AML-193 (cell line): ENCODE measurements at regions not wholly inside any gene's neighbourhood (a gene's known extent, or its start where the extent isn't known, plus 50 kb on each side); places are given as distances from the start of the nearest gene placed in this dataset.

Experiments
- DNase-seq, 2 experiments: peaks; one replicate each; lab custom pipeline; 2025; lab: John Stamatoyannopoulos, UW

DNA sequence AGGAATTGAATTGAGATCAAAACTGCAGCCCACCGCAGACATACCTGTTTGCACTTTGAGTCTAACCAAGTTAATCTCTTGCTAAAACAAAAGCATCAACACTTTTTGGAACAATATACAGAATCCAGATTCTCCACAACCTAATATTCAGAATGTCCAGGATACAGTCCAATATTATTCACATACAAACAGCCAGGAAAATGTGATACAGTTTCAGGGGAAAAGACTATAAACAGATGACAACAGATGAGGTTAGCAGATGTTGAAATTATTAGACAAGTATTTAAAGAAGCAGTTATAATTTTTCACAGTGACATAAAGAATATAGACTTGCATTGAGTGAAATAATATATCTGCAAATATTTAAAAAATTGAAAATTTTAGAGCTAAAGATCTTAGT lies 678.1 kb upstream of the CXADR start:
- no peak for DNase-seq

DNA sequence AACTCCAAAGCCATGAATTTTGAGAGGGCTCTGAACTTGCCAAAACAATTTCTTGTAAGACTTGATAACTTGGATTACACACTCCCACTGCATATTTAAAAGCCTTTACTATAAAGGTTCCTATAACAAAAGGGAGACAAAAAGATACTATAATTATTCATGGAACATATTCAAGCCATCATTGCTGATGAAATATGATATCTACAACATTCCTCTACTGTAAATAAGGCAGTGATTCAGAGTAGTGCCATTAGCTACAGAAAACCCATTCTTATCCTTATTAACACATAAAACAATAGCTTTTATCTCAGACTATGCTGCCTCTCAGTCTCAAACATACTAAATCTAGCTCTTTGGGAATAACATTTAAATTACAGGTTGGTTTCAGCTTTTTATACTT lies 675.5 kb upstream of the CXADR start:
- no peak for DNase-seq

- DNase-seq: no peak
Observed at GRCh38 chr21:16837721-16838120, 675.1 kb upstream of the CXADR start.

- no peak for DNase-seq
Observed at GRCh38 chr21:16838331-16838730, 674.5 kb upstream of the CXADR start.

- DNase-seq: no peak
Observed at GRCh38 chr21:16840538-16840937, 672.3 kb upstream of the CXADR start.

DNA sequence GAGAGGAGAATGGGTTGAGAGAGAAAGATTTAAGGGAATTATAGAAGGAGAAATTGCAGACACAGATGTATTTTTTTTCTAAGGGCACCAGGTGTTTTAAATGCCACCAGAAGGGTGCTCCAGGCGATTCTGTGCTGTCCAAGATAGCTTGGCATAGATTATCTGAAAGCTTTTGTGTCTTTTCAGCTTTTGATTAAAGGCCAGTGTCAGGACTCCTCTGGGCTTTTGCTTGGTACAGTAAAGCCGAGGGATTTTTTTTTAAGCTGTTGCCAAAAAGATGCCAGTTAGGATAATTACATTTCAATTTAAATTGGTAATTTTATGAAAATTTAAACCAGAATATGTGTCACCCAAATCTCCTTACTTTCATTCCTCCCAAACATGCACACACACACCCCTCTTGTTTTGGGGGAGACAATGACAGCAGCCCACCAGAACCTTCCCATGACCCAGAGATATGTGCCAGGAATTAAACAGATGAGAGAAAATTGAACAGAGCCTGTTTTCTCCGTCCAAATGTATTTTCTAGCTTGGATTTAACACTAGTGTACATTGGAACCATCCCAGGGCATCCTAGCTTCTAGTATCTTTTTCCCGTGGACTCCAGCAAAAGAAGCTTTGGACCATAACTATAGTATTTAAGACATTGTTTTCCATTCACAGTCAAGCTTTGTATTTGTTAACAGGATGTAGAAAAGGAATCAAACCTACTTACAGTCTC lies 670.7 kb upstream of the CXADR start:
- no peak for DNase-seq

- DNase-seq: no peak
Observed at GRCh38 chr21:16842696-16843035, 670.2 kb upstream of the CXADR start.

- no peak for DNase-seq
Observed at GRCh38 chr21:16847211-16847610, 665.6 kb upstream of the CXADR start.

GRCh38 chr21:16851054-16851453 lies 661.8 kb upstream of the CXADR start:
- no peak for DNase-seq

DNA sequence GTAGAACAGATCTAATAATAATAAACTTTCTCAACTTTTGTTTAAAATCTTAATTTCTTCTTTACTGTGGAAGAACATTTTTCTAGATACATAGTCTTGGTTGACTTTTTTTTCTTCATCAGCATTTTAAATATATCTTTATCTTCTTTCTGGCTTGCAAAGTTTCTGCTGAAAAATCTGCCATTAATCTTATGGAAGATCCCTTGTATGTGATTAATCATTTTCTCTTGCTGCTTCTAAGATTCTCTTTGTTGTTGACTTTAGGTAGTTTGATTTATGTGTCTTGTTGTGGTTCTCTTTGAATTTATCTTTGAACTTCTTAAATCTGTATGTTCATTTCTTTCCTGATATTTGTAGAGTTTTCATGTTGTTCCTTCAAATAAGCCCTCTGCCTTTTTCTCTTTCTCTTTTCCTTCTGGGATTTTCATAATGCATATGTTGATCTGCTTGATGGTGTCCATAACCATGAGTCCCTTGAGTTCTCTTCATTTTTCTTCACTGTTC lies 657.6 kb upstream of the CXADR start:
- no peak for DNase-seq

DNA sequence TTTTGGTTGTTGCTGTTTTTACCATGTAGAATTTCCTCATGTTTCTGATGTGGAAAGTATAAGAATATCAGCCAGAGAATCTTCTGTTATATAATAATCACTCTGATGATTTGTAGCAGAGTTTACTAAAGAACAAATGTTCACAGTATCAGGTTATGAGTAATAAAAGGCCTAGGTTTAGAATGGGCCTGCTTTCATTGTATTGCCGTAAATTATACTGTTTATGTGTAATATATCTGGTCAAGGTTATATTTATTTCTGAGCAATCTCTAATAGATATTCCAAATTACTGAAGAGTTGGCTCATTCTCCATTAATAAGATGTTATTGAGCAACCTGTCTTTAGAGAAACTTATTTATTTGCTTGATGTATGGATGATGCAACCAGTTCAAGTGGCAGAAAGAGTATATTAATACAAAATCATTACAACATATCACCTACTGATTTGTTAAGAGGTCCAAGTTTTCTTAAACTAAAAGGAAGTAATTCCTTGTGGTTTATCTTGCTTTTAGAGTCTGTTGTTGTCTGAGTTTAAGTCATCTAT lies 649.4 kb upstream of the CXADR start:
- no peak for DNase-seq

DNA sequence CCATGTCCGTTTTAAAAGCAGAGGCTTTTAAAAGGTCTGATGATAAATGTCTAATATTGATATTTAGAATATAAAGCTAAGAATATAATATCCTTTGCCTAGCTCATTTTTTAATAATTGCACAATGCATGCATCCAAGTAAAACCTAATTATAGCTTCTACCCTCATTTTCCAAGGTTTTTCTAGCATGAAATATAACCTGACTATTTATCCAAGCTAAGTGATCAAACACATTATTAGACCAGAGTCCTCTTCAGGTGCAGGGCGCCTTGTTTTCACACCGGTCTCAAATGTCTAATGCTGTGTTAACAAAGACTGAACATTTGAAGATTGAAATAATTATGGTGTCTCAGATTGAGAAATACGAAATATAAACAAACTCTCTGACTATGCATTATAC lies 648.9 kb upstream of the CXADR start:
- DNase-seq: no peak

DNA sequence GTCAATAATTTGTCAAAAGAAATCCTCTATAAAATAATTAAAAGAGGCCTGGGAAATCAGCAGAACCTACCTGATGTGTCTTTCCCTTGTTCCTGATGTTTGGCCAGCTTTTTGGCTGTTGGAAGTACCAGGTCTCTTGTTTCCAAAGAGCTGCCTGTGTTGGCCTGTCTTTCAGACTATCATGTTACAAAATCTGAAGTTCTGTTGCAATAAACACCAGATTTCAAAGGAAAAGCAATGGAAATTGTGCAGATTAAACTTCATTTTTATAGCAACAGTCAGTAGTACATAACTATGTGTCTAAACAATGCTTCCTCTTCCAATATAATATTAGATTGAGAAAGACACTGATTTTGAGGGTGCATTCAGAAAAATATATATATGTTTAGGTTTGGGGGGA lies 647.2 kb upstream of the CXADR start:
- DNase-seq: no peak

DNA sequence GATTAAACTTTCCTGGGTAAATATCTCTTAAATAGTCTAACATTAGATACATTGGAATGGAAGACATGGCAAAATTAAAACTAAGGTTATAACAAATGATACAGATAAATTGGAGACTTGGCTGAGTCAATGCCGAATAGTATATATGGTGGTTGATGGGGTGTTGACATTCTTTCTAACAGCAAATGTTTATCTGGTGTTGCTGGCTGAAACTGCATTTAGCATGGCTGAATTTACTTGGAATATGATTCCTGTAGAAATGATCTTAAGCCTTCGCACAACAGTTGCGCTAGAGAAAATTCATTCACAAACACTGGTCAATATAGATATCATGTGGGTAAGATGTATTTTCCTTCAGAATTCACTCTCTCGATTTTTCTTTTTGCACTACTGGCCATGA lies 646.0 kb upstream of the CXADR start:
- DNase-seq: no peak

DNA sequence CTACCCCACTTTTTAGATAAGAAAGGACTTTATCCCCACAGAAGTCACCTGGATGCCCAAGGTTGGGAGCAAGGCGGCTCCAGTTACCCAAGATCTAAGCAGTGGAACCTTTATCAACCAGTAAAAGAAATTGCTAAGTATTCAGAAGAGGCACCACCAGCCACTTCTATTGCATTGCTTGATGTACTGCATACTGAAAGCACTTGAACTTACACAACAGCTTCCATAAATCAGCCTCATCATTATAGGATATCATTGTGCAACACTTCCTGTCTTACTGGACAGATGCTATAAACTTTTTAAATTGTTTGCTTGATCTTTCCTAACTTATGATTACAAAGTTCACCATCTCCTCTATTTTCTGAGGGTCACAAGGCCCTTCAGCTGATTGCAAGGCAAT lies 642.7 kb upstream of the CXADR start:
- DNase-seq: no peak

DNA sequence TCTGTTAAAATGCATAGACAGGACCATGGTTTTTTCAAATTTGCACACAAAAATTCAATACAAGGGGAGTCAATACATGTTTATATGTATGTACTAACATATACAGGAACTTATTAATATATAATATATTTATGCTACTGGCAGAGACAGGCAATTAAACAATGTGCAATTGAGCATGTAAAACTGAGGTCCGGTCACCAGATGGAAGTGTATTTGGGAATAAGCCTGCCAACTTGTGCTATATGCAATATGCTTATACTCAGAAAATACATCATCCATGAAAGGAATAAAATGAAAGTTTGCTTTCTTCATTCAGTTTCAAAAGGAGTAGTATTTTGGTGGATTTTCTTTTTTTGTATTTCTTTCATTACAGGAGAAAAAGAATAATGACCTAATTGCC lies 640.2 kb upstream of the CXADR start:
- no peak for DNase-seq

- DNase-seq: no peak
Observed at GRCh38 chr21:16873176-16873575, 639.7 kb upstream of the CXADR start.

GRCh38 chr21:16873596-16873995 lies 639.2 kb upstream of the CXADR start:
- DNase-seq: no peak

- DNase-seq: no peak
Observed at GRCh38 chr21:16879479-16879878, 633.4 kb upstream of the CXADR start.

GRCh38 chr21:16891821-16892220 lies 621.0 kb upstream of the CXADR start:
- no peak for DNase-seq

DNA sequence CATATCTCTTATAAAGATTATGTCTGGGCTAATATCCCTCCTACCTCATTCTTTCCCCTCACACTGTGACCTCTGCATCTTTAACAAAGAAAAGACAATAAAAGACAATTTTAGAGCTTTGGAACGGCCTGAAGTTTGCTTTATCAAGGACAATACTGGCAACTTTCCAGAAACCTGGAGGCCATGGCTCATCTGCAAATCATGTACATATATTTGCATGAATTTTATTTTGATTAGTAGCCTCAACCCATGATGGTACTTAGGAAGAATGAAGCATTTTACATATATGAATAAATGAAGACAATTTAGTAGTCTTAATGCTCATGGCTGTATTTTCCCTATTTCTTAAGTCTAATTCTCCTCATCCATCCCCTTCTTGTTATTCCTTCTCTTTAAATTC lies 612.2 kb upstream of the CXADR start:
- DNase-seq: no peak

DNA sequence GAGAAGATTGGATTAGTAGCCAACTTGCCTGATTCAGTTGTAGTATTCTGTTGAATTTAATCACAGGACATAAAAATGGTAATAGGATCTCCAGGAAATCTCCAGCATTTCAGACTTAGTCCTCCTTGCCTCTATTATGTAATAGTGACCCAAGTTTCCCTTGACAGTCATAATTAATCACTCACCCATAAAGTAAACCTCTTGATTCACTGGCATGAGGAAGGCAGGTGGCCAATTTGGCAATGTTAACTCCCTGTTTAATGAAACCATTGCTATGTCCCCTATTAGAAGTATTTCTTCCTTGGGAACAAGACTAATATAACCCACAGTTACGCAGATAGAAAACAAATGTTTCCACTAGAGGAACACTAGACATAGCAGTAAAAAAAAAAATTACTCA lies 604.8 kb upstream of the CXADR start:
- DNase-seq: no peak

DNA sequence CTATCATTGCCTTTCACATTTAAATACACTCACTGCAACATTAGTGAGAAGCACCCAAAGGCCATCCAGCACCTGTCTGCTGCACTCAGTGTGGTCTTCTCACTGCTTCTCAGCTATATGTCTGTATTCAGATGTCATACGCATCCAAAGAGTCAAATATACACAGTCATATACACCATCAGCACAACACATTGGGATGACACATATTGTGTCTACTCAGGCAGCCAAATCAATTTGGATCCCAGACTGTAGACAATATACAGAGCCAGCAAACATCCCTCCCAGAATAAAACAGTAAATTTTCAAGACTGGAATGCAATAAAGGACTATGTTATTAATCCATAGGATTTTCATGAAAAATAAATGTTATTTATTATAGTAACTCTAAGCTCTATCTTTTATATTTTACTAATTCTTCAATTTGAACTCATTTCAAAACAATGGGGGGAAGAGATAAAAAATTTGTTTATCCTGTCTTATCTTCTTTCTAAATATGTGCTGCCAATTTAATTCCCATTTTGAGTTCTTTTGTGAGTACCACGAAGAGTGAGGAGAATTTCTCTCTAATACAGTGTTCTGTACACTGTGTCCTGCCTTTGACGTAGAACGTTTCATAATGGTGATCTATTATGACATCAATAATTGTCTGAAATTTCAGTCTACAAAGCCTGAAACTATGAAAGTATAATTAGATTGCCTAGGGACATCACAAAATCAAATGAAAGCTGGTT lies 602.2 kb upstream of the CXADR start:
- no peak for DNase-seq
